ENCODE measurements at regions not wholly inside any gene's neighbourhood (a gene's known extent, or its start where the extent isn't known, plus 50 kb on each side); places are given as distances from the start of the nearest gene placed in this dataset.
A peak's percentile ranks its signal among the peaks of the same experiment; 100 is the strongest.

- DNase-seq (ENCODE audit: extremely low read depth, low read depth), result no peak
- H3K4me3 ChIP-seq (replicated peaks; ENCODE audit: low read depth, low read length), result no peak overlapping the region
Measured at GRCh38 chr2:20145497-20146193, 79.3 kb downstream of the SDC1 start.

GRCh38 chr2:20144861-20145260 lies 80.1 kb downstream of the SDC1 start:
- H3K4me3 ChIP-seq (replicated peaks; ENCODE audit: low read depth, low read length), result no peak overlapping the region
- TF ChIP-seq CTCF (IDR thresholded peaks at IDR 0.05; ENCODE audit: low read depth, low read length, missing control alignments), result no peak
- DNase-seq (ENCODE audit: extremely low read depth, low read depth), result no peak

More at GRCh38 chr2:20145497-20146193, 79.3 kb downstream of the SDC1 start:
- TF ChIP-seq CTCF (IDR thresholded peaks at IDR 0.05; ENCODE audit: low read depth, low read length, missing control alignments), result no peak

- TF ChIP-seq CTCF (IDR thresholded peaks at IDR 0.05; ENCODE audit: low read depth, low read length, missing control alignments), result no peak
- no peak overlapping the region for H3K4me3 ChIP-seq (replicated peaks; ENCODE audit: low read depth, low read length)
- DNase-seq (ENCODE audit: extremely low read depth, low read depth), result no peak
Measured at GRCh38 chr2:20144196-20144595, 80.7 kb downstream of the SDC1 start.

GRCh38 chr2:20143263-20143662 lies 81.7 kb downstream of the SDC1 start:
- DNase-seq (ENCODE audit: extremely low read depth, low read depth), result no peak
- no peak overlapping the region for H3K4me3 ChIP-seq (replicated peaks; ENCODE audit: low read depth, low read length)
- no peak for TF ChIP-seq CTCF (IDR thresholded peaks at IDR 0.05; ENCODE audit: low read depth, low read length, missing control alignments)

- no peak for DNase-seq (ENCODE audit: extremely low read depth, low read depth)
- H3K4me3 ChIP-seq (replicated peaks; ENCODE audit: low read depth, low read length), result no peak overlapping the region
- no peak for TF ChIP-seq CTCF (IDR thresholded peaks at IDR 0.05; ENCODE audit: low read depth, low read length, missing control alignments)
Measured at GRCh38 chr2:20141806-20142205, 83.1 kb downstream of the SDC1 start.

- no peak overlapping the region for H3K4me3 ChIP-seq (replicated peaks; ENCODE audit: low read depth, low read length)
- peak; percentile 83 for DNase-seq (ENCODE audit: extremely low read depth, low read depth)
- TF ChIP-seq CTCF (IDR thresholded peaks at IDR 0.05; ENCODE audit: low read depth, low read length, missing control alignments), result no peak
Measured at GRCh38 chr2:20141056-20141762, 83.7 kb downstream of the SDC1 start.

Data from HFF-Myc (cell line).